ENCODE measurements at regions not wholly inside any gene's neighbourhood (a gene's known extent, or its start where the extent isn't known, plus 50 kb on each side); places are given as distances from the start of the nearest gene placed in this dataset.

GRCh38 chr2:44110444-44110843 is 58.2 kb upstream of the PPM1B start:
- no peak for TF ChIP-seq CTCF (IDR thresholded peaks at IDR 0.05; ENCODE audit: borderline replicate concordance, insufficient read depth, low read depth, low read length)
- no peak overlapping the region for H3K4me3 ChIP-seq (ENCODE audit: low read depth, low read length)

GRCh38 chr2:44112096-44112495 is 56.6 kb upstream of the PPM1B start:
- no peak overlapping the region for H3K4me3 ChIP-seq (ENCODE audit: low read depth, low read length)
- no peak for TF ChIP-seq CTCF (IDR thresholded peaks at IDR 0.05; ENCODE audit: borderline replicate concordance, insufficient read depth, low read depth, low read length)

DNA sequence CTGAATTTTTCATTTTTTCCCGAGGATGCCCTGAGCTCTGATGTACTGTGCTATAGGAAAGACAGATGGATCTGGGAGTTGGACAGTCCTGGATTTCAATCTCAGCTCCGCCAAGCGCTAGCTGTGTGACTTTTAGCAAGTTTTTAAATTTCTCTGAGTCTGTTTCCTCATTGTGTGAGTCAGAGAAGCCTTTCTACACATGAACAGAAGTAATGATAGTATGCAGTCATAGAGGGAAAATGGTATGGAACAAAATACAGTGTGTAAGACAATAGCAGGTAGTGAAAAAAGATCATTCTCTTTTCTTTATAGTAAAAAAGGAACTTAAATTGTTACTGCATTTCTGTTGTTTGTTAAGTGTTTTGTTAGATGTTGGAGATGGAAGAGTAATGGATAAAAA is 52.4 kb upstream of the PPM1B start:
- no peak for TF ChIP-seq CTCF (IDR thresholded peaks at IDR 0.05; ENCODE audit: borderline replicate concordance, insufficient read depth, low read depth, low read length)
- no peak overlapping the region for H3K4me3 ChIP-seq (ENCODE audit: low read depth, low read length)

DNA sequence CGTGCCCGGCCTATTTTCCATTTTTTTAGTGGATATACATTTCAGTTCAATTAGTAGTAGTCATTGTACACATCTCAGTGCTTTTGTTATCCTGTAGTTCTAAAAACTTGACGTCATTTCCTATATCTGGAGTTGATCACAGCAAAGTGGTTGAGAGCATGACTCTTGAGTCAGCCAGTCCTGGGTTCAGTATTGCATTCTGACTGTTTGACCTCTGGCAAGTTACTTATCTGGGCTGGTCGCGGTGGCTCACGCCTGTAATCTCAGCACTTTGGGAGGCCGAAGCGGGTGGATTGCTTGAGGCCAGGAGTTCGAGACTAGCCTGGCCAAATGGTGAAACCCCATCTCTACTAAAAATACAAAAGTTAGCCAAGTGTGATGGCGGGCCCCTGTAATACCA is 50.4 kb upstream of the PPM1B start:
- no peak for TF ChIP-seq CTCF (IDR thresholded peaks at IDR 0.05; ENCODE audit: borderline replicate concordance, insufficient read depth, low read depth, low read length)
- H3K4me3 ChIP-seq (ENCODE audit: low read depth, low read length) = no peak overlapping the region
